GM12874 (cell line): ENCODE measurements at regions not wholly inside any gene's neighbourhood (a gene's known extent, or its start where the extent isn't known, plus 50 kb on each side); places are given as distances from the start of the nearest gene placed in this dataset.

Experiments used
- CTCF ChIP-seq: IDR thresholded peaks from 2 replicates; pipeline ENCODE4 v1.5.1; 2011; ENCODE audit warnings: low read depth, mild to moderate bottlenecking, control low read depth, low read length, moderate library complexity; ENCODE audit not compliant: insufficient read depth

GRCh38 chr2:19218166-19218565 lies 140.3 kb downstream of the OSR1 start:
- TF ChIP-seq CTCF = no peak

- no peak for TF ChIP-seq CTCF
Observed at GRCh38 chr2:19216676-19217602, 141.5 kb downstream of the OSR1 start.

GRCh38 chr2:19216238-19216637 lies 142.2 kb downstream of the OSR1 start:
- TF ChIP-seq CTCF = no peak

GRCh38 chr2:19214682-19215391 lies 143.6 kb downstream of the OSR1 start:
- no peak for TF ChIP-seq CTCF

- TF ChIP-seq CTCF = no peak
Observed at GRCh38 chr2:19209575-19210341, 148.7 kb downstream of the OSR1 start.

GRCh38 chr2:19208479-19209199 lies 149.8 kb downstream of the OSR1 start:
- no peak for TF ChIP-seq CTCF
